SK-N-SH treated with all-trans-retinoic acid at 6 μM for 48 hours (cell line): ENCODE measurements at regions not wholly inside any gene's neighbourhood (a gene's known extent, or its start where the extent isn't known, plus 50 kb on each side); places are given as distances from the start of the nearest gene placed in this dataset.

Experiments
- ATAC-seq: fragments of 200-7000 bp; cut with Tn5 transposase; 3 replicates; pipeline ENCODE4 v1.9.1; 2020; ENCODE audit warnings: mild to moderate bottlenecking, moderate library complexity
- ARNTL ChIP-seq: fragments of 450-650 bp; formaldehyde crosslinking; IDR thresholded peaks from 2 replicates; pipeline ENCODE4 v1.5.0; 2020; ENCODE audit warnings: low read depth, mild to moderate bottlenecking, moderate library complexity, borderline replicate concordance
- BACH2 ChIP-seq: fragments of 250-450 bp; sonication (Bioruptor Pico); IDR thresholded peaks from 2 replicates; pipeline ENCODE4 v1.9.0; 2021; ENCODE audit warnings: mild to moderate bottlenecking, borderline replicate concordance
- CSDC2 ChIP-seq: fragments of 250-450 bp; sonication (Bioruptor Pico); IDR thresholded peaks from 2 replicates; pipeline ENCODE4 v1.5.0; 2020; ENCODE audit warnings: mild to moderate bottlenecking, moderate library complexity
- ESRRG ChIP-seq: fragments of 250-450 bp; sonication (Bioruptor Pico); IDR thresholded peaks from 2 replicates; pipeline ENCODE4 v1.6.1; 2021; ENCODE audit warnings: mild to moderate bottlenecking
- ISL1 ChIP-seq: fragments of 250-450 bp; sonication (Bioruptor Pico); IDR thresholded peaks from 2 replicates; pipeline ENCODE4 v2.1.2; 2022; ENCODE audit warnings: mild to moderate bottlenecking, moderate library complexity
- OSR1 ChIP-seq: fragments of 250-450 bp; sonication (Bioruptor Pico); IDR thresholded peaks from 2 replicates; pipeline ENCODE4 v1.8.0; 2022; ENCODE audit warnings: moderate library complexity, mild to moderate bottlenecking, inconsistent platforms
- PPARA ChIP-seq: fragments of 250-450 bp; sonication (Bioruptor Pico); IDR thresholded peaks from 2 replicates; pipeline ENCODE4 v1.5.0; 2020; ENCODE audit warnings: mild to moderate bottlenecking, borderline replicate concordance
- RARB ChIP-seq: fragments of 250-450 bp; sonication (Bioruptor Pico); IDR thresholded peaks from 2 replicates; pipeline ENCODE4 v1.8.0; 2021; ENCODE audit warnings: mild to moderate bottlenecking, moderate library complexity
- SNAI2 ChIP-seq: fragments of 250-450 bp; sonication (Bioruptor Pico); IDR thresholded peaks from 2 replicates; pipeline ENCODE4 v1.5.0; 2020; ENCODE audit warnings: mild to moderate bottlenecking, moderate library complexity
- TCF4 ChIP-seq: fragments of 250-450 bp; sonication (Bioruptor Pico); IDR thresholded peaks from 2 replicates; pipeline ENCODE4 v1.8.0; 2021; ENCODE audit warnings: mild to moderate bottlenecking, moderate library complexity, borderline replicate concordance
- TOX ChIP-seq: fragments of 250-450 bp; sonication (Bioruptor Pico); IDR thresholded peaks from 2 replicates; pipeline ENCODE4 v1.8.0; 2021; ENCODE audit warnings: mild to moderate bottlenecking, moderate library complexity, borderline replicate concordance
- ZC3H10 ChIP-seq: fragments of 250-450 bp; sonication (Bioruptor Pico); IDR thresholded peaks from 2 replicates; pipeline ENCODE4 v1.5.1; 2021; ENCODE audit warnings: mild to moderate bottlenecking, moderate library complexity
- ZFP3 ChIP-seq: fragments of 250-450 bp; sonication (Bioruptor Pico); IDR thresholded peaks from 2 replicates; pipeline ENCODE4 v1.5.0; 2020; ENCODE audit warnings: mild to moderate bottlenecking, moderate library complexity
- ZFP30 ChIP-seq: fragments of 450-650 bp; formaldehyde crosslinking; IDR thresholded peaks from 2 replicates; pipeline ENCODE4 v1.5.0; 2022; ENCODE audit warnings: mild to moderate bottlenecking, moderate library complexity
- ZNF565 ChIP-seq: fragments of 450-650 bp; formaldehyde crosslinking; conservative IDR thresholded peaks from 2 replicates; pipeline ENCODE4 v1.5.0; 2020; ENCODE audit warnings: low read depth, mild to moderate bottlenecking, moderate library complexity
- ZNF70 ChIP-seq: fragments of 450-650 bp; formaldehyde crosslinking; IDR thresholded peaks from 2 replicates; pipeline ENCODE4 v1.5.0; 2020; ENCODE audit warnings: mild to moderate bottlenecking, moderate library complexity
- ZNF8 ChIP-seq: fragments of 450-650 bp; formaldehyde crosslinking; IDR thresholded peaks from 2 replicates; pipeline ENCODE4 v1.5.0; 2020; ENCODE audit warnings: mild to moderate bottlenecking, moderate library complexity
- TF ChIP-seq, protein P1 (sequence below): fragments of 250-450 bp; sonication (Bioruptor Pico); IDR thresholded peaks from 2 replicates; pipeline ENCODE4 v1.8.0; 2021; ENCODE audit warnings: low read depth, mild to moderate bottlenecking, moderate library complexity, borderline replicate concordance
- TF ChIP-seq, protein P2 (sequence below): fragments of 250-450 bp; sonication (Bioruptor Pico); IDR thresholded peaks from 2 replicates; pipeline ENCODE4 v1.5.0; 2020; ENCODE audit warnings: mild to moderate bottlenecking, moderate library complexity
- TF ChIP-seq, protein P3 (sequence below): fragments of 250-450 bp; sonication (Bioruptor Pico); IDR thresholded peaks from 2 replicates; pipeline ENCODE4 v1.8.0; 2020; ENCODE audit warnings: mild to moderate bottlenecking, moderate library complexity, borderline replicate concordance
- TF ChIP-seq, protein P4 (sequence below): fragments of 250-450 bp; sonication (Bioruptor Pico); IDR thresholded peaks from 2 replicates; pipeline ENCODE4 v1.5.1; 2021; ENCODE audit warnings: mild to moderate bottlenecking, moderate library complexity
- TF ChIP-seq, protein P5 (sequence below): fragments of 250-450 bp; sonication (Bioruptor Pico); IDR thresholded peaks from 2 replicates; pipeline ENCODE4 v1.5.1; 2020; ENCODE audit warnings: low read depth, mild to moderate bottlenecking, moderate library complexity

DNA sequence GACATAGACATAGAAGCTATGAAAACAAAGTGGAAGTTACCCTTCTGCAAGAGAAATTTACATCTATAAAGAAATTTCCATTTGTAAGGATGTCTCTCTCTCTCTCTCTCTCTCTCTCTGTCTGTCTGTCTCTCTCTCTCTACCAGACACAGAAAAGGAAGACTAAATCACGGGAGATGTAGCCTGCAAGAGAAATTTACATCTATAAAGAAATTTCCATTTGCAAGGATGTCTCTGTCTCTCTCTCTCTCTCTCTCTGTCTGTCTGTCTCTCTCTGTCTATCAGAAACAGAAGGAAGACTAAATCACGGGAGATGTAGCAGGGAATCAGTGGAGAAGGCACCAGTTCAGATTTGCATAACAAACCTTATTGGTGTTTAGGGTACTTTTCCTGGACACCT, 65.6 kb upstream of the CTSO start (continued):
- TF ChIP-seq, protein P1, sequence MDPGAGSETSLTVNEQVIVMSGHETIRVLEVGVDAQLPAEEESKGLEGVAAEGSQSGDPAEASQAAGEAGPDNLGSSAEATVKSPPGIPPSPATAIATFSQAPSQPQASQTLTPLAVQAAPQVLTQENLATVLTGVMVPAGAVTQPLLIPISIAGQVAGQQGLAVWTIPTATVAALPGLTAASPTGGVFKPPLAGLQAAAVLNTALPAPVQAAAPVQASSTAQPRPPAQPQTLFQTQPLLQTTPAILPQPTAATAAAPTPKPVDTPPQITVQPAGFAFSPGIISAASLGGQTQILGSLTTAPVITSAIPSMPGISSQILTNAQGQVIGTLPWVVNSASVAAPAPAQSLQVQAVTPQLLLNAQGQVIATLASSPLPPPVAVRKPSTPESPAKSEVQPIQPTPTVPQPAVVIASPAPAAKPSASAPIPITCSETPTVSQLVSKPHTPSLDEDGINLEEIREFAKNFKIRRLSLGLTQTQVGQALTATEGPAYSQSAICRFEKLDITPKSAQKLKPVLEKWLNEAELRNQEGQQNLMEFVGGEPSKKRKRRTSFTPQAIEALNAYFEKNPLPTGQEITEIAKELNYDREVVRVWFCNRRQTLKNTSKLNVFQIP (CRISPR knock-in tag), result no peak
- no peak for TF ChIP-seq ZFP30 (CRISPR knock-in tag)
- TF ChIP-seq RARB (CRISPR knock-in tag), result no peak

DNA sequence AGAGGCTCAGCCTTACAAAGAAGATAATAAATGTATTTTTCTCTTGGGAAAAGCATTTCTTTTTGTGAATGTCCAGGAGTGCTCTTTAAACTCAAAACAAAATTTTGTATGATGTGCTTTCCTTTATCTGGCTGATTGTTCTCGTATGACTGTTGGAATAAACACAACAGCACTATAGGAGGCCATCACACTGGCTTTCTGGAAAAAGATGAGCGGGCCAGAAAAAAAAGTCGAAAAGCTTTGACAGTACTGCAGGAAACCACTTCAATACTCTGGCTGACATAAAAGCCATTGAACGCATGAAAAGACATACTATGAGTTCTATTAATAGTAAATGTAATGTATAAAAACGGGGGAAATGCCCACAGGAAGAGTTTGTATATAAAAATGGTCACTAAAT, 64.7 kb upstream of the CTSO start:
- ATAC-seq, result no peak
- TF ChIP-seq ZFP30 (CRISPR knock-in tag) (no peak), OSR1 (CRISPR knock-in tag) (no peak), BACH2 (CRISPR knock-in tag) (no peak), ESRRG (no peak), PPARA (no peak), CSDC2 (no peak), ARNTL (CRISPR knock-in tag) (no peak), SNAI2 (CRISPR knock-in tag) (no peak), TCF4 (CRISPR knock-in tag) (no peak), ZC3H10 (CRISPR knock-in tag) (no peak), TOX (no peak), ZFP3 (no peak), ZNF8 (CRISPR knock-in tag) (no peak), ZNF70 (CRISPR knock-in tag) (no peak), ISL1 (CRISPR knock-in tag) (no peak), ZNF565 (CRISPR knock-in tag) (no peak)
- TF ChIP-seq, protein P2, sequence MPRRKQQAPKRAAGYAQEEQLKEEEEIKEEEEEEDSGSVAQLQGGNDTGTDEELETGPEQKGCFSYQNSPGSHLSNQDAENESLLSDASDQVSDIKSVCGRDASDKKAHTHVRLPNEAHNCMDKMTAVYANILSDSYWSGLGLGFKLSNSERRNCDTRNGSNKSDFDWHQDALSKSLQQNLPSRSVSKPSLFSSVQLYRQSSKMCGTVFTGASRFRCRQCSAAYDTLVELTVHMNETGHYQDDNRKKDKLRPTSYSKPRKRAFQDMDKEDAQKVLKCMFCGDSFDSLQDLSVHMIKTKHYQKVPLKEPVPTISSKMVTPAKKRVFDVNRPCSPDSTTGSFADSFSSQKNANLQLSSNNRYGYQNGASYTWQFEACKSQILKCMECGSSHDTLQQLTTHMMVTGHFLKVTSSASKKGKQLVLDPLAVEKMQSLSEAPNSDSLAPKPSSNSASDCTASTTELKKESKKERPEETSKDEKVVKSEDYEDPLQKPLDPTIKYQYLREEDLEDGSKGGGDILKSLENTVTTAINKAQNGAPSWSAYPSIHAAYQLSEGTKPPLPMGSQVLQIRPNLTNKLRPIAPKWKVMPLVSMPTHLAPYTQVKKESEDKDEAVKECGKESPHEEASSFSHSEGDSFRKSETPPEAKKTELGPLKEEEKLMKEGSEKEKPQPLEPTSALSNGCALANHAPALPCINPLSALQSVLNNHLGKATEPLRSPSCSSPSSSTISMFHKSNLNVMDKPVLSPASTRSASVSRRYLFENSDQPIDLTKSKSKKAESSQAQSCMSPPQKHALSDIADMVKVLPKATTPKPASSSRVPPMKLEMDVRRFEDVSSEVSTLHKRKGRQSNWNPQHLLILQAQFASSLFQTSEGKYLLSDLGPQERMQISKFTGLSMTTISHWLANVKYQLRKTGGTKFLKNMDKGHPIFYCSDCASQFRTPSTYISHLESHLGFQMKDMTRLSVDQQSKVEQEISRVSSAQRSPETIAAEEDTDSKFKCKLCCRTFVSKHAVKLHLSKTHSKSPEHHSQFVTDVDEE (CRISPR knock-in tag), result no peak
- TF ChIP-seq, protein P3, sequence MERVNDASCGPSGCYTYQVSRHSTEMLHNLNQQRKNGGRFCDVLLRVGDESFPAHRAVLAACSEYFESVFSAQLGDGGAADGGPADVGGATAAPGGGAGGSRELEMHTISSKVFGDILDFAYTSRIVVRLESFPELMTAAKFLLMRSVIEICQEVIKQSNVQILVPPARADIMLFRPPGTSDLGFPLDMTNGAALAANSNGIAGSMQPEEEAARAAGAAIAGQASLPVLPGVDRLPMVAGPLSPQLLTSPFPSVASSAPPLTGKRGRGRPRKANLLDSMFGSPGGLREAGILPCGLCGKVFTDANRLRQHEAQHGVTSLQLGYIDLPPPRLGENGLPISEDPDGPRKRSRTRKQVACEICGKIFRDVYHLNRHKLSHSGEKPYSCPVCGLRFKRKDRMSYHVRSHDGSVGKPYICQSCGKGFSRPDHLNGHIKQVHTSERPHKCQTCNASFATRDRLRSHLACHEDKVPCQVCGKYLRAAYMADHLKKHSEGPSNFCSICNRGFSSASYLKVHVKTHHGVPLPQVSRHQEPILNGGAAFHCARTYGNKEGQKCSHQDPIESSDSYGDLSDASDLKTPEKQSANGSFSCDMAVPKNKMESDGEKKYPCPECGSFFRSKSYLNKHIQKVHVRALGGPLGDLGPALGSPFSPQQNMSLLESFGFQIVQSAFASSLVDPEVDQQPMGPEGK (CRISPR knock-in tag), result no peak
- TF ChIP-seq, protein P4, sequence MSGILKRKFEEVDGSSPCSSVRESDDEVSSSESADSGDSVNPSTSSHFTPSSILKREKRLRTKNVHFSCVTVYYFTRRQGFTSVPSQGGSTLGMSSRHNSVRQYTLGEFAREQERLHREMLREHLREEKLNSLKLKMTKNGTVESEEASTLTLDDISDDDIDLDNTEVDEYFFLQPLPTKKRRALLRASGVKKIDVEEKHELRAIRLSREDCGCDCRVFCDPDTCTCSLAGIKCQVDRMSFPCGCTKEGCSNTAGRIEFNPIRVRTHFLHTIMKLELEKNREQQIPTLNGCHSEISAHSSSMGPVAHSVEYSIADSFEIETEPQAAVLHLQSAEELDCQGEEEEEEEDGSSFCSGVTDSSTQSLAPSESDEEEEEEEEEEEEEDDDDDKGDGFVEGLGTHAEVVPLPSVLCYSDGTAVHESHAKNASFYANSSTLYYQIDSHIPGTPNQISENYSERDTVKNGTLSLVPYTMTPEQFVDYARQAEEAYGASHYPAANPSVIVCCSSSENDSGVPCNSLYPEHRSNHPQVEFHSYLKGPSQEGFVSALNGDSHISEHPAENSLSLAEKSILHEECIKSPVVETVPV (CRISPR knock-in tag), result no peak
- TF ChIP-seq, protein P1 (CRISPR knock-in tag), result no peak

DNA sequence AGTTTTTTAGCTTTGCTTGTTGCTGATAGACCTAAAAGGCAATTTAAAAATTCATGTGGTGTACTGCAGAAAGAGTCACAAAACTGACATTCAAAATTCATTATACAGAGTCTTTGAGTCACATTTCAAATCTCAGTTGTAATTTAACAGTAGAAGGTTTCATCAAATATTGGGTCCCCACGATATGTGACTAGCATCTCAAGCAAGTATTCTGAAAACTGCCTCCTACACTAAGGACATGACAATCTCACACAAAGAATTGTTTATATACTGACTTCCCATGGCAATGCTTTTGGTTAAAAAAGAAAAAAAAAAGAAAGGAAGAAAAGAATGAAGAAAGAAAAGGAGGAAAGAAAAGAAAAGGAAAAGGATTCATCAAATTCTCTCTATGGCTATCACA, 62.1 kb upstream of the CTSO start:
- ATAC-seq, result no peak
- no peak for TF ChIP-seq OSR1 (CRISPR knock-in tag)
- no peak for TF ChIP-seq SNAI2 (CRISPR knock-in tag)
- TF ChIP-seq BACH2 (CRISPR knock-in tag), result no peak
- TF ChIP-seq, protein P1 (CRISPR knock-in tag), result no peak
- no peak for TF ChIP-seq ZFP3
- no peak for TF ChIP-seq ZNF70 (CRISPR knock-in tag)
- TF ChIP-seq, protein P5, sequence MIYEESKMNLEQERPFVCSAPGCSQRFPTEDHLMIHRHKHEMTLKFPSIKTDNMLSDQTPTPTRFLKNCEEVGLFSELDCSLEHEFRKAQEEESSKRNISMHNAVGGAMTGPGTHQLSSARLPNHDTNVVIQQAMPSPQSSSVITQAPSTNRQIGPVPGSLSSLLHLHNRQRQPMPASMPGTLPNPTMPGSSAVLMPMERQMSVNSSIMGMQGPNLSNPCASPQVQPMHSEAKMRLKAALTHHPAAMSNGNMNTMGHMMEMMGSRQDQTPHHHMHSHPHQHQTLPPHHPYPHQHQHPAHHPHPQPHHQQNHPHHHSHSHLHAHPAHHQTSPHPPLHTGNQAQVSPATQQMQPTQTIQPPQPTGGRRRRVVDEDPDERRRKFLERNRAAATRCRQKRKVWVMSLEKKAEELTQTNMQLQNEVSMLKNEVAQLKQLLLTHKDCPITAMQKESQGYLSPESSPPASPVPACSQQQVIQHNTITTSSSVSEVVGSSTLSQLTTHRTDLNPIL (CRISPR knock-in tag), result no peak
- no peak for TF ChIP-seq ZNF8 (CRISPR knock-in tag)
- TF ChIP-seq, protein P3 (CRISPR knock-in tag), result no peak
- TF ChIP-seq, protein P4 (CRISPR knock-in tag), result no peak
- no peak for TF ChIP-seq RARB (CRISPR knock-in tag)
- no peak for TF ChIP-seq ESRRG
